ENCODE measurements at regions not wholly inside any gene's neighbourhood (a gene's known extent, or its start where the extent isn't known, plus 50 kb on each side); places are given as distances from the start of the nearest gene placed in this dataset.
"Not testable (repeated sequence)": the region's sequence is repeated elsewhere in the genome, so short reads cannot be mapped to it uniquely, and the experiment has no call there.

- ChIA-PET CTCF (no interaction called here), POLR2A (ENCODE audit: low non-redundant PET) (no interaction called here)
- no peak overlapping the region for H3K27ac ChIP-seq (ENCODE audit: low read depth, low read length, poor library complexity, severe bottlenecking)
- intact Hi-C loops (cut with micrococcal nuclease; ENCODE audit: unreplicated experiment): no loop called here
- no peaks in the 10 kb centered on the region for H3K36me3 ChIP-seq (ENCODE audit: insufficient read depth, low read length, poor library complexity, severe bottlenecking)
- no peaks in the 10 kb centered on the region for H3K27me3 ChIP-seq (replicated peaks; ENCODE audit: insufficient read depth, low read depth, low read length, poor library complexity)
- peaks cover 3% of the 10 kb centered on the region for H3K9me3 ChIP-seq (ENCODE audit: low read depth, low read length, poor library complexity, severe bottlenecking)
- no peaks in the 10 kb centered on the region for H3K4me1 ChIP-seq (ENCODE audit: insufficient read depth, low read length, poor library complexity, severe bottlenecking)
- no TSS peak for BruUV-seq (replicated peaks)
- no peak for TF ChIP-seq EZH2 (IDR thresholded peaks at IDR 0.05; ENCODE audit: borderline replicate concordance, low read depth, low read length, poor library complexity, severe bottlenecking)
- TF ChIP-seq CTCF (conservative IDR thresholded peaks at IDR 0.05; ENCODE audit: low read depth, low read length): no peak
- DNase-seq (ENCODE audit: low spot score): no peak
- H3K4me3 ChIP-seq (ENCODE audit: low read depth, low read length, poor library complexity, severe bottlenecking): no peak overlapping the region
These were observed 645.2 kb upstream of the COX7C start for GRCh38 chr5:85972539-85972938.

- intact Hi-C loops (cut with micrococcal nuclease; ENCODE audit: unreplicated experiment): no loop called here
- POLR2A ChIA-PET (ENCODE audit: low non-redundant PET): no interaction called here
- peaks cover 3% of the 10 kb centered on the region for H3K9me3 ChIP-seq (ENCODE audit: low read depth, low read length, poor library complexity, severe bottlenecking)
- no peaks in the 10 kb centered on the region for H3K27me3 ChIP-seq (replicated peaks; ENCODE audit: insufficient read depth, low read depth, low read length, poor library complexity)
- TF ChIP-seq CTCF (conservative IDR thresholded peaks at IDR 0.05; ENCODE audit: low read depth, low read length) (no peak), EZH2 (IDR thresholded peaks at IDR 0.05; ENCODE audit: borderline replicate concordance, low read depth, low read length, poor library complexity, severe bottlenecking) (no peak)
- H3K36me3 ChIP-seq (ENCODE audit: insufficient read depth, low read length, poor library complexity, severe bottlenecking): no peaks in the 10 kb centered on the region
- no peak overlapping the region for H3K27ac ChIP-seq (ENCODE audit: low read depth, low read length, poor library complexity, severe bottlenecking)
- no TSS peak for BruUV-seq (replicated peaks)
- CTCF ChIA-PET: no interaction called here
- no peak for DNase-seq (ENCODE audit: low spot score)
- H3K4me1 ChIP-seq (ENCODE audit: insufficient read depth, low read length, poor library complexity, severe bottlenecking): no peaks in the 10 kb centered on the region
- no peak overlapping the region for H3K4me3 ChIP-seq (ENCODE audit: low read depth, low read length, poor library complexity, severe bottlenecking)
These were observed 632.6 kb upstream of the COX7C start for GRCh38 chr5:85985167-85985566.

GRCh38 chr5:85990998-85991397 lies 626.7 kb upstream of the COX7C start:
- Histone ChIP-seq H3K9me3 (ENCODE audit: low read depth, low read length, poor library complexity, severe bottlenecking) (no peaks in the 10 kb centered on the region), H3K36me3 (ENCODE audit: insufficient read depth, low read length, poor library complexity, severe bottlenecking) (no peaks in the 10 kb centered on the region), H3K4me1 (ENCODE audit: insufficient read depth, low read length, poor library complexity, severe bottlenecking) (no peaks in the 10 kb centered on the region), H3K27ac (ENCODE audit: low read depth, low read length, poor library complexity, severe bottlenecking) (no peak overlapping the region), H3K27me3 (replicated peaks; ENCODE audit: insufficient read depth, low read depth, low read length, poor library complexity) (no peaks in the 10 kb centered on the region), H3K4me3 (ENCODE audit: low read depth, low read length, poor library complexity, severe bottlenecking) (no peak overlapping the region)
- ChIA-PET CTCF (no interaction called here), POLR2A (ENCODE audit: low non-redundant PET) (no interaction called here)
- no TSS peak for BruUV-seq (replicated peaks)
- intact Hi-C loops (cut with micrococcal nuclease; ENCODE audit: unreplicated experiment): no loop called here
- DNase-seq (ENCODE audit: low spot score): peak; percentile 3
- TF ChIP-seq CTCF (conservative IDR thresholded peaks at IDR 0.05; ENCODE audit: low read depth, low read length) (no peak), EZH2 (IDR thresholded peaks at IDR 0.05; ENCODE audit: borderline replicate concordance, low read depth, low read length, poor library complexity, severe bottlenecking) (no peak)

- CTCF ChIA-PET; POLR2A ChIA-PET (ENCODE audit: low non-redundant PET); BruUV-seq (replicated peaks); H3K9me3 ChIP-seq (ENCODE audit: low read depth, low read length, poor library complexity, severe bottlenecking); H3K4me1 ChIP-seq (ENCODE audit: insufficient read depth, low read length, poor library complexity, severe bottlenecking); H3K27ac ChIP-seq (ENCODE audit: low read depth, low read length, poor library complexity, severe bottlenecking); H3K36me3 ChIP-seq (ENCODE audit: insufficient read depth, low read length, poor library complexity, severe bottlenecking); DNase-seq (ENCODE audit: low spot score); H3K27me3 ChIP-seq (replicated peaks; ENCODE audit: insufficient read depth, low read depth, low read length, poor library complexity); H3K4me3 ChIP-seq (ENCODE audit: low read depth, low read length, poor library complexity, severe bottlenecking); intact Hi-C loops (cut with micrococcal nuclease; ENCODE audit: unreplicated experiment): not testable (repeated sequence)
These were observed 623.1 kb upstream of the COX7C start for GRCh38 chr5:85994653-85995052.

Measured in A673 (cell line).